Natural killer cell (primary cell): ENCODE measurements at regions not wholly inside any gene's neighbourhood (a gene's known extent, or its start where the extent isn't known, plus 50 kb on each side); places are given as distances from the start of the nearest gene placed in this dataset.

Experiments
- ATAC-seq, 3 donors: fragments of 150-1000 bp in 2 of 3; fragments of 200-7000 bp in 1 of 3; cut with Tn5 transposase; 1 replicate in 1 of 3; 2 replicates in 2 of 3; pipeline ENCODE4 v1.10.0; 2021; ENCODE audit warnings: mild to moderate bottlenecking in 2 of 3, moderate library complexity in 2 of 3
- DNase-seq, 2 donors: peaks; one replicate each; pipeline versions ENCODE4 v3.0.0 to v3.0.0-alpha.2; 2013 to 2021; ENCODE audit warnings: mixed read lengths in 1 of 2
- H3K27ac ChIP-seq: one replicate; pipeline ENCODE4 v1.5.1; 2013; ENCODE audit warnings: mild to moderate bottlenecking, low read length
- H3K27me3 ChIP-seq: one replicate; pipeline ENCODE4 v1.6.1; 2013; ENCODE audit warnings: low read length; ENCODE audit not compliant: control insufficient read depth, insufficient read depth
- H3K36me3 ChIP-seq: one replicate; pipeline ENCODE4 v1.6.1; 2013; ENCODE audit warnings: low read length; ENCODE audit not compliant: control insufficient read depth, insufficient read depth
- H3K4me1 ChIP-seq: one replicate; pipeline ENCODE4 v1.6.1; 2013; ENCODE audit warnings: low read length; ENCODE audit not compliant: control insufficient read depth, insufficient read depth
- H3K4me3 ChIP-seq: one replicate; pipeline ENCODE4 v1.5.1; 2013; ENCODE audit warnings: low read length
- H3K9me3 ChIP-seq: one replicate; pipeline ENCODE4 v1.6.1; 2013; ENCODE audit warnings: low read length; ENCODE audit not compliant: control insufficient read depth, insufficient read depth
- H3K27ac Mint-ChIP-seq, 2 donors: one replicate each; pipeline ENCODE4 v1.8.0; 2022; ENCODE audit warnings: mild to moderate bottlenecking in 2 of 2, mixed read lengths in 2 of 2, moderate library complexity in 1 of 2
- H3K27me3 Mint-ChIP-seq, 2 donors: one replicate each; pipeline ENCODE4 v1.8.0; 2022; ENCODE audit warnings: low read depth in 2 of 2, mixed read lengths in 2 of 2
- H3K36me3 Mint-ChIP-seq: one replicate; pipeline ENCODE4 v1.8.0; 2022; ENCODE audit warnings: mixed read lengths
- H3K4me1 Mint-ChIP-seq, 2 donors: one replicate each; pipeline ENCODE4 v1.8.0; 2022; ENCODE audit warnings: mixed read lengths in 2 of 2
- H3K4me3 Mint-ChIP-seq: one replicate; pipeline ENCODE4 v1.8.0; 2022; ENCODE audit warnings: mild to moderate bottlenecking, moderate library complexity, mixed read lengths
- H3K9me3 Mint-ChIP-seq, 2 donors: one replicate each; pipeline ENCODE4 v1.8.0; 2022; ENCODE audit warnings: mixed read lengths in 2 of 2
- CTCF ChIP-seq: fragments of 200-600 bp; IDR thresholded peaks from one replicate; pipeline ENCODE4 v1.8.0; 2022; ENCODE audit warnings: antibody characterized with exemption
- WGBS: methylation state at CpG from one replicate; pipeline ENCODE4 v1.1.7; 2013; ENCODE audit warnings: missing lambda C conversion rate; ENCODE audit not compliant: insufficient coverage; 5-methylcytosine and 5-hydroxymethylcytosine counted together
- intact Hi-C: fragments of 100-400 bp; cut with micrococcal nuclease; formaldehyde crosslinking; loops from one replicate; pipeline ENCODE4 v1.14.2; 2022

GRCh38 chr11:97850701-97851100, 1170.0 kb upstream of the CNTN5 start:
- Histone ChIP-seq H3K4me3 (no peak overlapping the region), H3K9me3 (peaks cover 4% of the 10 kb centered on the region), H3K36me3 (no peaks in the 10 kb centered on the region), H3K4me1 (no peaks in the 10 kb centered on the region), H3K27ac (no peak overlapping the region), H3K27me3 (no peaks in the 10 kb centered on the region)
- no peaks in the 10 kb centered on the region for H3K27me3 Mint-ChIP-seq
- DNase-seq (no peak), ATAC-seq (no peak)
- 100% methylated on average over 1 of the region's 1 CpG for WGBS
- H3K4me1 Mint-ChIP-seq = no peaks in the 10 kb centered on the region
- H3K9me3 Mint-ChIP-seq = peaks cover 2 to 11% of the 10 kb centered on the region in 2 donors
- no peak overlapping the region for H3K4me3 Mint-ChIP-seq
- no peak overlapping the region for H3K27ac Mint-ChIP-seq
- H3K36me3 Mint-ChIP-seq = no peaks in the 10 kb centered on the region
- intact Hi-C loops = no loop called here
- TF ChIP-seq CTCF = no peak

GRCh38 chr11:97854357-97854756, 1166.4 kb upstream of the CNTN5 start:
- H3K36me3 Mint-ChIP-seq = no peaks in the 10 kb centered on the region
- H3K27ac Mint-ChIP-seq = no peak overlapping the region
- Histone ChIP-seq H3K27me3 (no peaks in the 10 kb centered on the region), H3K9me3 (peaks cover 4% of the 10 kb centered on the region), H3K4me1 (no peaks in the 10 kb centered on the region), H3K4me3 (no peak overlapping the region), H3K27ac (no peak overlapping the region), H3K36me3 (no peaks in the 10 kb centered on the region)
- H3K9me3 Mint-ChIP-seq = peaks cover 8 to 12% of the 10 kb centered on the region in 2 donors
- WGBS = no CpG with 5 or more reads among the region's 3 CpGs
- H3K4me1 Mint-ChIP-seq = no peaks in the 10 kb centered on the region
- ATAC-seq = no peak
- no peaks in the 10 kb centered on the region for H3K27me3 Mint-ChIP-seq
- no peak for DNase-seq
- no peak overlapping the region for H3K4me3 Mint-ChIP-seq
- intact Hi-C loops = no loop called here
- TF ChIP-seq CTCF = no peak

- intact Hi-C loops = no loop called here
- Mint-ChIP-seq H3K4me3 (no peak overlapping the region), H3K9me3 (peaks cover 6 to 9% of the 10 kb centered on the region in 2 donors), H3K27ac (no peak overlapping the region), H3K4me1 (no peaks in the 10 kb centered on the region), H3K36me3 (no peaks in the 10 kb centered on the region), H3K27me3 (no peaks in the 10 kb centered on the region)
- ATAC-seq (no peak), DNase-seq (no peak)
- H3K9me3 ChIP-seq = peaks cover 4% of the 10 kb centered on the region
- TF ChIP-seq CTCF = no peak
- H3K36me3 ChIP-seq = no peaks in the 10 kb centered on the region
- no peaks in the 10 kb centered on the region for H3K4me1 ChIP-seq
- H3K27ac ChIP-seq = no peak overlapping the region
- WGBS = 89% methylated on average over 14 of the region's 14 CpGs
- no peaks in the 10 kb centered on the region for H3K27me3 ChIP-seq
- H3K4me3 ChIP-seq = no peak overlapping the region
These were observed 1165.9 kb upstream of the CNTN5 start for GRCh38 chr11:97854877-97855276.

GRCh38 chr11:97856666-97857065, 1164.1 kb upstream of the CNTN5 start:
- peaks cover 4% of the 10 kb centered on the region for H3K9me3 ChIP-seq
- TF ChIP-seq CTCF = no peak
- DNase-seq = no peak
- Mint-ChIP-seq H3K4me1 (no peaks in the 10 kb centered on the region), H3K27me3 (no peaks in the 10 kb centered on the region), H3K36me3 (no peaks in the 10 kb centered on the region), H3K9me3 (peaks cover 6 to 13% of the 10 kb centered on the region in 2 donors), H3K4me3 (no peak overlapping the region), H3K27ac (no peak overlapping the region)
- no peaks in the 10 kb centered on the region for H3K27me3 ChIP-seq
- intact Hi-C loops = no loop called here
- 71% methylated on average over 1 of the region's 2 CpGs for WGBS
- H3K4me3 ChIP-seq = no peak overlapping the region
- H3K36me3 ChIP-seq = no peaks in the 10 kb centered on the region
- no peaks in the 10 kb centered on the region for H3K4me1 ChIP-seq
- H3K27ac ChIP-seq = no peak overlapping the region
- no peak for ATAC-seq
